GM08714 (cell line): ENCODE measurements at regions not wholly inside any gene's neighbourhood (a gene's known extent, or its start where the extent isn't known, plus 50 kb on each side); places are given as distances from the start of the nearest gene placed in this dataset.
"Not testable (repeated sequence)": the region's sequence is repeated elsewhere in the genome, so short reads cannot be mapped to it uniquely, and the experiment has no call there.

Source experiments
- H3K4me3 ChIP-seq: fragments of 200-500 bp; sonication (Bioruptor generic); 2 replicates; pipeline ENCODE4 v1.5.1; 2014; ENCODE audit warnings: mild to moderate bottlenecking, low read length, inconsistent platforms
- ZNF274 ChIP-seq: IDR thresholded peaks from 2 replicates; pipeline ENCODE4 v1.6.1; 2012; ENCODE audit warnings: mild to moderate bottlenecking, low read depth, low read length

- H3K4me3 ChIP-seq: no peak overlapping the region
- TF ChIP-seq ZNF274: no peak
Observed at GRCh38 chr6:86782328-86782727, 155.0 kb upstream of the HTR1E start.

- no peak overlapping the region for H3K4me3 ChIP-seq
- TF ChIP-seq ZNF274: no peak
Observed at GRCh38 chr6:86780923-86781322, 156.4 kb upstream of the HTR1E start.

- H3K4me3 ChIP-seq: no peak overlapping the region
- TF ChIP-seq ZNF274: no peak
Observed at GRCh38 chr6:86775893-86776292, 161.4 kb upstream of the HTR1E start.

- no peak for TF ChIP-seq ZNF274
- no peak overlapping the region for H3K4me3 ChIP-seq
Observed at GRCh38 chr6:86765211-86765610, 172.1 kb upstream of the HTR1E start.

- H3K4me3 ChIP-seq: not testable (repeated sequence)
Observed at GRCh38 chr6:86759953-86760352, 177.4 kb upstream of the HTR1E start.

- TF ChIP-seq ZNF274: no peak
- no peak overlapping the region for H3K4me3 ChIP-seq
Observed at GRCh38 chr6:86756640-86757229, 180.6 kb upstream of the HTR1E start.

- H3K4me3 ChIP-seq: no peak overlapping the region
- no peak for TF ChIP-seq ZNF274
Observed at GRCh38 chr6:86744048-86744447, 193.3 kb upstream of the HTR1E start.

GRCh38 chr6:86738078-86738477 lies 199.2 kb upstream of the HTR1E start:
- H3K4me3 ChIP-seq: no peak overlapping the region
- no peak for TF ChIP-seq ZNF274

GRCh38 chr6:86731631-86732030 lies 205.7 kb upstream of the HTR1E start:
- H3K4me3 ChIP-seq: not testable (repeated sequence)

- not testable (repeated sequence) for H3K4me3 ChIP-seq
Observed at GRCh38 chr6:86730772-86731171, 206.6 kb upstream of the HTR1E start.

- no peak for TF ChIP-seq ZNF274
- no peak overlapping the region for H3K4me3 ChIP-seq
Observed at GRCh38 chr6:86730216-86730615, 207.1 kb upstream of the HTR1E start.

GRCh38 chr6:86728976-86729375 lies 208.4 kb upstream of the HTR1E start:
- no peak for TF ChIP-seq ZNF274
- H3K4me3 ChIP-seq: no peak overlapping the region

GRCh38 chr6:86724695-86725094 lies 212.6 kb upstream of the HTR1E start:
- H3K4me3 ChIP-seq: no peak overlapping the region
- no peak for TF ChIP-seq ZNF274

GRCh38 chr6:86723729-86724128 lies 213.6 kb upstream of the HTR1E start:
- no peak overlapping the region for H3K4me3 ChIP-seq
- no peak for TF ChIP-seq ZNF274

GRCh38 chr6:86723151-86723550 lies 214.2 kb upstream of the HTR1E start:
- TF ChIP-seq ZNF274: no peak
- H3K4me3 ChIP-seq: no peak overlapping the region

- no peak overlapping the region for H3K4me3 ChIP-seq
- TF ChIP-seq ZNF274: no peak
Observed at GRCh38 chr6:86722131-86722530, 215.2 kb upstream of the HTR1E start.

- no peak overlapping the region for H3K4me3 ChIP-seq
Observed at GRCh38 chr6:86715676-86716075, 221.7 kb upstream of the HTR1E start.

More at GRCh38 chr6:86715676-86716075, 221.7 kb upstream of the HTR1E start:
- TF ChIP-seq ZNF274: no peak
